Uterus (tissue), 3 donors: ENCODE measurements at regions not wholly inside any gene's neighbourhood (a gene's known extent, or its start where the extent isn't known, plus 50 kb on each side); places are given as distances from the start of the nearest gene placed in this dataset.

ENCODE experiments used
- DNase-seq, 2 donors: peaks; one replicate each; pipeline ENCODE4 v3.0.0-alpha.2; 2019 to 2020
- H3K27ac ChIP-seq, 2 donors: fragments of 200-600 bp; sonication (generic); 1 replicate in 1 of 2; 2 replicates in 1 of 2; pipeline ENCODE4 v1.5.1; 2016 to 2018
- H3K27me3 ChIP-seq, 2 donors: fragments of 200-600 bp; sonication (generic); one replicate each; pipeline ENCODE4 v1.5.1; 2018 to 2019; ENCODE audit warnings: control low read depth in 1 of 2
- H3K36me3 ChIP-seq, 2 donors: fragments of 200-600 bp; sonication (generic); one replicate each; pipeline ENCODE4 v1.5.1; 2019; ENCODE audit warnings: control low read depth in 1 of 2
- H3K4me1 ChIP-seq, 2 donors: fragments of 200-600 bp; sonication (generic); one replicate each; pipeline ENCODE4 v1.5.1; 2018 to 2019; ENCODE audit warnings: control low read depth in 1 of 2
- H3K4me3 ChIP-seq, 2 donors: fragments of 200-600 bp; sonication (generic); 1 replicate in 1 of 2; 2 replicates in 1 of 2; pipeline ENCODE4 v1.5.1; 2018 to 2019; ENCODE audit warnings: mild to moderate bottlenecking in 1 of 2
- H3K9me3 ChIP-seq, 2 donors: fragments of 200-600 bp; sonication (generic); one replicate each; pipeline ENCODE4 v1.5.1; 2019; ENCODE audit warnings: control low read depth in 1 of 2
- POLR2A ChIP-seq, 2 donors: fragments of 450-650 bp; IDR thresholded peaks; one replicate each; pipeline ENCODE4 v1.6.1; 2016; ENCODE audit warnings: antibody characterized with exemption in 2 of 2, mild to moderate bottlenecking in 1 of 2, moderate library complexity in 1 of 2
- intact Hi-C: fragments of 100-400 bp; cut with DNase I; formaldehyde crosslinking; loops from one replicate; pipeline ENCODE4 v1.15.1; 2023; ENCODE audit warnings: low total_unique reads
- TF ChIP-seq, protein P1 (sequence below), 4 experiments: fragments of 200-600 bp in 2 of 4; fragments of 450-650 bp in 2 of 4; sonication (generic) in 2 of 4; IDR thresholded peaks; one replicate each; pipeline ENCODE4 v1.5.1; 2016 to 2019; ENCODE audit warnings: antibody characterized with exemption in 4 of 4, mild to moderate bottlenecking in 2 of 4, moderate library complexity in 1 of 4
- donor health status: DM: yes; HTN: yes; CAD: no.

DNA sequence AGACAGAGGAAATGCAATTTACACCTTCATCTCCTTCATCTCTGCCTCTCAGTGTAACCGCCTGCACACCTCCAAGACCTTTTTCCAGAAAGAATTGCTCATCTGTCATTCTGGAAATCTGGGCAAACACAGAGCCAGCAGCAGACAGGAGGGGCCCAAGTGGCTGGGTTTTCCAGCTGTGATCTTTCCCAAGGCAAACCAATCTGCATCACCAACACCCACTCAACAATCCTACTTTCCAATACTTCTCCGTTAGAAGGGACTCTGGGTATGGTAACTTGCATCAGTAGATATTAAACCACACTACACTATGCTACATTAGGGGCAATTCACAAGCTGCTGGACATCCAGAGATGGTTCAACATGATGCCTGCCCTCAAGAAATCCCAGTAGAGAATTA, 781.8 kb upstream of the AUTS2 start:
- DNase-seq, result no peak

DNA sequence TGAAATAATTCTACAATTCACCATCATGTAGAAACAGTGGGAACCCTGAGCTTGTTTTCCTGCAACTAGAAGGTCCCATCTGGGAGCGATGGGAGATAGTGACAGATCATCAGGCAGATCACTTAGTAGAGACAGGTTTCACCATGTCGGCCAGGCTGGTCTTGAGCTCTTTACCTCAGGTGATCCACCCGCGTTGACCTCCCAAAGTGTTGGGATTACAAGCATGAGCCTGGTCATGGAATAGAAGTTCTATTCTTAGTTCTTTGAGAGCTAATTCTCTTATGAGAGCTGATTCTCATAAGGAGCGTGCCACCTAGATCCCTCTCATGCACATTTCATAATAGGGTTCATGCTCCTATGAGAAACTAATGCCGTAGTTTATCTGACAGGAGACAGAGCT, 778.0 kb upstream of the AUTS2 start:
- TF ChIP-seq, protein P1, sequence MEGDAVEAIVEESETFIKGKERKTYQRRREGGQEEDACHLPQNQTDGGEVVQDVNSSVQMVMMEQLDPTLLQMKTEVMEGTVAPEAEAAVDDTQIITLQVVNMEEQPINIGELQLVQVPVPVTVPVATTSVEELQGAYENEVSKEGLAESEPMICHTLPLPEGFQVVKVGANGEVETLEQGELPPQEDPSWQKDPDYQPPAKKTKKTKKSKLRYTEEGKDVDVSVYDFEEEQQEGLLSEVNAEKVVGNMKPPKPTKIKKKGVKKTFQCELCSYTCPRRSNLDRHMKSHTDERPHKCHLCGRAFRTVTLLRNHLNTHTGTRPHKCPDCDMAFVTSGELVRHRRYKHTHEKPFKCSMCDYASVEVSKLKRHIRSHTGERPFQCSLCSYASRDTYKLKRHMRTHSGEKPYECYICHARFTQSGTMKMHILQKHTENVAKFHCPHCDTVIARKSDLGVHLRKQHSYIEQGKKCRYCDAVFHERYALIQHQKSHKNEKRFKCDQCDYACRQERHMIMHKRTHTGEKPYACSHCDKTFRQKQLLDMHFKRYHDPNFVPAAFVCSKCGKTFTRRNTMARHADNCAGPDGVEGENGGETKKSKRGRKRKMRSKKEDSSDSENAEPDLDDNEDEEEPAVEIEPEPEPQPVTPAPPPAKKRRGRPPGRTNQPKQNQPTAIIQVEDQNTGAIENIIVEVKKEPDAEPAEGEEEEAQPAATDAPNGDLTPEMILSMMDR (IDR thresholded peaks at IDR 0.05), result no peak
- Histone ChIP-seq H3K4me1 (no peaks in the 10 kb centered on the region), H3K4me3 (no peak overlapping the region), H3K36me3 (no peaks in the 10 kb centered on the region), H3K9me3 (no peaks in the 10 kb centered on the region), H3K27ac (no peak overlapping the region), H3K27me3 (no peaks in the 10 kb centered on the region)
- no peak for DNase-seq
- intact Hi-C loops, result no loop called here

More for the DNA sequence above, 781.8 kb upstream of the AUTS2 start:
- Histone ChIP-seq H3K9me3 (no peaks in the 10 kb centered on the region), H3K27ac (no peak overlapping the region), H3K36me3 (no peaks in the 10 kb centered on the region), H3K4me1 (no peaks in the 10 kb centered on the region), H3K27me3 (no peaks in the 10 kb centered on the region), H3K4me3 (no peak overlapping the region)
- TF ChIP-seq, protein P1 (IDR thresholded peaks at IDR 0.05), result no peak
- no peak for TF ChIP-seq POLR2A (IDR thresholded peaks at IDR 0.05)
- intact Hi-C loops, result no loop called here

DNA sequence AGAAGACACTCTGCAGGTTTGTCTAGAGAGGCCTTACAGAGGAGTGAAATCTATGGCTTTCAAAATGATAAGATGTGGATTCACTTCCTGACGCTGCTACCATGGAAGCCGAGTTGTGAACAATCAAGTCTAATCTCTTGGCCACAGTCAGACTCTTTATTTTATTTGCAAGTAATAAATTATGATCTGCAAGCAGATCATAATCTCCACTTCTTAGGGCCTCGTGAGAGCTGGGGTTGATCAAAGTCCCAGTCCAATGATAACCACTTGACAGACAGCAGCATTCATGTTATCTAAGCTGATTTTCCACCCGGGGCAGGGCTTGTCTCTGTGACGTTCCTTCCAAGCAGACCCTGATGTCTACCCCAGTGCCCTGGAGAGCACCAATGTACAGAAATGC, 776.4 kb upstream of the AUTS2 start:
- H3K27ac ChIP-seq, result no peak overlapping the region
- H3K4me1 ChIP-seq, result no peaks in the 10 kb centered on the region
- H3K36me3 ChIP-seq, result no peaks in the 10 kb centered on the region
- intact Hi-C loops, result no loop called here
- H3K4me3 ChIP-seq, result no peak overlapping the region
- TF ChIP-seq POLR2A (IDR thresholded peaks at IDR 0.05), result no peak
- TF ChIP-seq, protein P1 (IDR thresholded peaks at IDR 0.05), result no peak
- DNase-seq, result no peak
- H3K9me3 ChIP-seq, result no peaks in the 10 kb centered on the region
- H3K27me3 ChIP-seq, result no peaks in the 10 kb centered on the region

DNA sequence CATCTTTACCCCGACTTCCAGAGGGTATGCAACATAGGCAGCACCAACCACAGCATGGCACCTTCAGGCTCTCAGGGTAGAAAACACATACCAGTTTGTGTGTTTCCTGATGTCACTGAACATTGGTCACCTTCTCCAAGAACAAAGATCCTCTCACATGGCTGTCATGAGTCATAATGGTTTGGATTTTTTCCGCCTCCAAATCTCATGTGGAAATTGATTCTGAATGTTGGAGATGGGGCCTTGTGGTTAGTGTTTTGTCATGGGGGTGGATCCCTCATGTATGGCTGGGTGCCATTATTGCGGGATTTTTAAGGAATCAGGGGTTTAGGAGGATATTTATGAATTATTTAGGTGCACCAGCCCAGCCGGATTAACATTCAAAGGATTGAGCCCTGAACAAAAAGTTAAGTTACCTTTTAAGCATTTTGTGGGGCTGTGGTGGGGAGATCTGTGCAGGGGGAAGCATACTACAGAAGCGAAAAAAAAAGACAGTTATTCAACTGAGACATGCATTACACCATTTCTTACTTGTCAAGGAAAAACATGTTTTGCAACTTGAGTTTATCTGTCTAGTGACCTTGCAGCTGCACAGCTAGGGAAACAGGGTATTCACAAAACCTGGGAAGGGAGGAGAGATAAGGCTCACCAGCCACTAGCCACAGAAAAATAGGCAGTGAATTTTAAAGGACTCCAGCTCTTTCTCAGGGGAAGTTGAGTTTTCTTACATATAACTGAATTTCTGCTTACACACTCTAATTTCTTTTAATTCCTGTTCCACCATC, 774.1 kb upstream of the AUTS2 start:
- TF ChIP-seq POLR2A (IDR thresholded peaks at IDR 0.05), result no peak
- TF ChIP-seq, protein P1 (IDR thresholded peaks at IDR 0.05), result no peak
- intact Hi-C loops, result no loop called here
- no peaks in the 10 kb centered on the region for H3K27me3 ChIP-seq
- no peaks in the 10 kb centered on the region for H3K9me3 ChIP-seq
- H3K36me3 ChIP-seq, result no peaks in the 10 kb centered on the region
- H3K27ac ChIP-seq, result no peak overlapping the region
- no peak overlapping the region for H3K4me3 ChIP-seq
- no peak for DNase-seq
- no peaks in the 10 kb centered on the region for H3K4me1 ChIP-seq

DNA sequence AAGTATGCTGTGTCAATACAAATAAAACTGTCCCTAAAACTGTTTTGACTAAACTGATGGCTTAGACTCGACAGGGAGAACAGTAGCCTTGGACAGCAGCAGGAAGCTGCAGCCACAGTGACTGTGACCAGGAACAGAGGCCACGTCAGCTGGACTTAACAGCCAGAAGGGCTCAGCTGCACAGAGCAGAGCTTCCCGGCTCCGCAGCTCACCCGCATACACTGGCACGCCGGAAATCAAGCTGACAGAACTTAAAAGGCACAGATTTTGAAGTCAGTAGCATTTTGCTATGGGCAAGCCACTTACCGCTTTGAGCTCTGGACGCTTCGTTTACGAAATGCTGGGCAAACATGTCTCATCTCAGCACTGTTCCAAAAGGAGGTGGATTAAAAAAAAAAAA, 769.7 kb upstream of the AUTS2 start:
- DNase-seq, result no peak
- Histone ChIP-seq H3K27ac (no peak overlapping the region), H3K27me3 (no peaks in the 10 kb centered on the region), H3K36me3 (no peaks in the 10 kb centered on the region), H3K4me3 (no peak overlapping the region), H3K9me3 (no peaks in the 10 kb centered on the region), H3K4me1 (no peaks in the 10 kb centered on the region)
- no peak for TF ChIP-seq POLR2A (IDR thresholded peaks at IDR 0.05)
- TF ChIP-seq, protein P1 (IDR thresholded peaks at IDR 0.05), result no peak
- intact Hi-C loops, result no loop called here
